ENCODE measurements at regions not wholly inside any gene's neighbourhood (a gene's known extent, or its start where the extent isn't known, plus 50 kb on each side); places are given as distances from the start of the nearest gene placed in this dataset.

GRCh38 chr10:131573256-131573655 is 261.7 kb upstream of the TCERG1L start (continued):
- TF ChIP-seq, protein P1, sequence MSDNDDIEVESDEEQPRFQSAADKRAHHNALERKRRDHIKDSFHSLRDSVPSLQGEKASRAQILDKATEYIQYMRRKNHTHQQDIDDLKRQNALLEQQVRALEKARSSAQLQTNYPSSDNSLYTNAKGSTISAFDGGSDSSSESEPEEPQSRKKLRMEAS (IDR thresholded peaks at IDR 0.05) = no peak
- TF ChIP-seq JUNB (IDR thresholded peaks at IDR 0.05) = no peak
- TF ChIP-seq SREBF2 (IDR thresholded peaks at IDR 0.05) = no peak
- TF ChIP-seq CEBPB (IDR thresholded peaks at IDR 0.05) = no peak

DNA sequence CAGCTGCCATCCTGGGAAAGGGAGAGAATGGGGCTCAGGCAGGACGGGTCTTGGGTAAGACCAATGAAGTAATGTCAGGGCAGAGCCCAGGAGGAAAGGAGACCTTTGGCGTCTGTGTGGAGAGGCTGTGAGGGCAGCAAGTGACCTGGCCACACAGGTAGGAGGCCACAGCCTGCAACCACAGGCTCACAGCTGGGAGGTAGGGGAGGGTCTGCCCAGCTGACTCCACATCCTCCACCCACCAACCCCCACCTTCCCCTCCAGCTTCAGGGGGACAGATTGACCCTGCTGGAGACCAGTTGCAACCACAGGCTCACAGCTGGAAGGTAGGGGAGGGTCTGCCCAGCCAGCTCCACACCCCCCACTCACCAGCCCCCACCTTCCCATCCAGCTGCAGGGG is 262.2 kb upstream of the TCERG1L start:
- no peak for DNase-seq (ENCODE audit: low read depth in 1 of 2, low spot score in 1 of 2)
- FAIRE-seq = no peak
- POLR2A ChIA-PET = no interaction called here
- WGBS (ENCODE audit: missing lambda C conversion rate) = 31% methylated on average over 2 of the region's 2 CpGs
- TF ChIP-seq JUN (IDR thresholded peaks at IDR 0.05) (no peak), EHF (CRISPR knock-in tag; IDR thresholded peaks at IDR 0.05) (no peak), HEYL (CRISPR knock-in tag; IDR thresholded peaks at IDR 0.05) (no peak), FOXS1 (CRISPR knock-in tag; IDR thresholded peaks at IDR 0.05) (no peak), PHF8 (IDR thresholded peaks at IDR 0.05; ENCODE audit: borderline replicate concordance, low read depth) (no peak), HDAC2 (IDR thresholded peaks at IDR 0.05) (no peak), HOXB5 (CRISPR knock-in tag; IDR thresholded peaks at IDR 0.05) (no peak), EP300 (IDR thresholded peaks at IDR 0.05) (no peak), POLR2A (IDR thresholded peaks at IDR 0.05; ENCODE audit: low read length) (no peak), HOXB13 (CRISPR knock-in tag; IDR thresholded peaks at IDR 0.05; ENCODE audit: low read depth) (no peak)
- TF ChIP-seq, protein P2, sequence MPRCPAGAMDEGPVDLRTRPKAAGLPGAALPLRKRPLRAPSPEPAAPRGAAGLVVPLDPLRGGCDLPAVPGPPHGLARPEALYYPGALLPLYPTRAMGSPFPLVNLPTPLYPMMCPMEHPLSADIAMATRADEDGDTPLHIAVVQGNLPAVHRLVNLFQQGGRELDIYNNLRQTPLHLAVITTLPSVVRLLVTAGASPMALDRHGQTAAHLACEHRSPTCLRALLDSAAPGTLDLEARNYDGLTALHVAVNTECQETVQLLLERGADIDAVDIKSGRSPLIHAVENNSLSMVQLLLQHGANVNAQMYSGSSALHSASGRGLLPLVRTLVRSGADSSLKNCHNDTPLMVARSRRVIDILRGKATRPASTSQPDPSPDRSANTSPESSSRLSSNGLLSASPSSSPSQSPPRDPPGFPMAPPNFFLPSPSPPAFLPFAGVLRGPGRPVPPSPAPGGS (IDR thresholded peaks at IDR 0.05) = no peak
- Histone ChIP-seq H3K4me2 (no peak overlapping the region), H3K4me1 (no peaks in the 10 kb centered on the region), H3K27ac (no peak overlapping the region), H3K4me3 (no peak overlapping the region), H3K9me3 (no peaks in the 10 kb centered on the region; the same call in 2 of the 3 replicates)
- no peak for ATAC-seq
- CTCF ChIA-PET = no interaction called here

DNA sequence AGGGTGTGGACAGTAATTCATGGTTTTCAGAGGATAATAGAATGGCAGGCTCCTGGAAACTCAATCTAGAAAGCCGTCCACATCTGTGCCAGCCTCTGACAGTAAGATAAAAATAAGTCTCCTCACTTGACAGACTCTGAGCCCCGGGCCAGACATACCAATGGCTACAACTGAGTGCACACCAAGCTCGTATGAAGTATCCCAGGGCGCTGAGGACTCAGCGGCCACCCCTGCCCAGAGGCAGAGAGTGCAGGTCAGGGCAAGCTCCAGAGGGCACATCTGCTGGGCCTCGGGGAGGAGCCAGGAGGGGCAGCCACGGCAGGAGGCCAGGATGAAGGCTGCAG is 262.8 kb upstream of the TCERG1L start:
- Histone ChIP-seq H3K27ac (no peak overlapping the region), H3K4me3 (no peak overlapping the region), H3K9me3 (no peaks in the 10 kb centered on the region; the same call in 2 of the 3 replicates), H3K4me2 (no peak overlapping the region), H3K4me1 (no peaks in the 10 kb centered on the region)
- ATAC-seq (no peak; a peak in 1 of 6 replicates), DNase-seq (ENCODE audit: low read depth in 1 of 2, low spot score in 1 of 2) (no peak), FAIRE-seq (no peak)
- ChIA-PET POLR2A (no interaction called here), CTCF (no interaction called here)
- no peak for TF ChIP-seq KDM1A (IDR thresholded peaks at IDR 0.05; ENCODE audit: low read depth)
- no peak for TF ChIP-seq JUN (IDR thresholded peaks at IDR 0.05)
- TF ChIP-seq CBX2 (IDR thresholded peaks at IDR 0.05; ENCODE audit: borderline replicate concordance, low read depth) = no peak
- no peak for TF ChIP-seq POLR2AphosphoS2 (conservative IDR thresholded peaks at IDR 0.05; ENCODE audit: low read length)
- no peak for TF ChIP-seq ATOH8 (CRISPR knock-in tag; IDR thresholded peaks at IDR 0.05; ENCODE audit: low read depth)
- no peak for TF ChIP-seq FOSB (CRISPR knock-in tag; IDR thresholded peaks at IDR 0.05)
- WGBS (ENCODE audit: missing lambda C conversion rate) = 7% methylated on average over 7 of the region's 7 CpGs

DNA sequence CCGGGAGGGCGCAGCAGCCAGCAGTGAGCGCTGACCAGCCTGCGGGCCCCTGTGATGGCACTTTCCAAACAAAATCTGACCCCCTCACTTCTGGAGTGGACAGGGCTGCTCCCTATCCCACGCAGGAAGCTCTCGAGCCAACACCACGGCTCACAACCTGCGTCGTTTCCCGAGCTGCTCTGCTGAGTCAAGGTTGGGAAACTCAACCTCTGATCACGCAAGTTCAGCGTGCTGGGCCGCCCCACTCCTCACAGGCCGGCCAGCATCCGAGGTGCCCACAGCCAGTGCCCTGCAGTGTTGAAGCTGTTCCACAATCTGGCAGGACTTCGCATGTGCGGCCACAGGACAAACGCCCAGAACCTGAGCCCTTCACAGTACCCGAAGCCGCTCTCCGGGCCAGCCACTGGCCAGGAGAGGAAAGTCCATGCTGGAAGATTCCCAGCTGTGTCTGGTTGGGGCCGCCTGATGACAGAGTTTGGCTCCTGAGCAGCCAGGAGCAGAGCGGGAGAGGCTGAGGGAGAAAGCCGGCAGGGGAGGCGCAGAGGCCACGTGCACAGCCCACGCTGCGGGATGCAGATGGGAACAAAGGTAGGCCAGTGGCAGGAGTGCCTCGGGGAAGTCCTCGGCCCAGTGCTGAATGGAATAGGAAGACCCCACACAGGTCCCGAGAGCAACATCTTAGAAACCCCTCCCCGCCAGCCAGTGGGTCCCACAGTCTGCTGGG is 263.3 kb upstream of the TCERG1L start:
- ChIA-PET POLR2A (no interaction called here), CTCF (no interaction called here)
- DNase-seq (ENCODE audit: low read depth in 1 of 2, low spot score in 1 of 2) (no peak), ATAC-seq (no peak), FAIRE-seq (no peak)
- TF ChIP-seq RCOR1 (IDR thresholded peaks at IDR 0.05; ENCODE audit: low read depth, low read length) (no peak), EHF (CRISPR knock-in tag; IDR thresholded peaks at IDR 0.05) (no peak), TFCP2L1 (CRISPR knock-in tag; IDR thresholded peaks at IDR 0.05) (no peak), FOXS1 (CRISPR knock-in tag; IDR thresholded peaks at IDR 0.05) (no peak), CEBPB (IDR thresholded peaks at IDR 0.05) (no peak)
- H3K9me3 ChIP-seq = no peaks in the 10 kb centered on the region; the same call in 2 of the 3 replicates
- H3K4me3 ChIP-seq = no peak overlapping the region
- WGBS (ENCODE audit: missing lambda C conversion rate) = 43% methylated on average over 23 of the region's 32 CpGs
- no peak overlapping the region for H3K4me2 ChIP-seq
- H3K4me1 ChIP-seq = no peaks in the 10 kb centered on the region
- H3K27ac ChIP-seq = no peak overlapping the region
